ENCODE measurements at regions not wholly inside any gene's neighbourhood (a gene's known extent, or its start where the extent isn't known, plus 50 kb on each side); places are given as distances from the start of the nearest gene placed in this dataset.
A peak's percentile ranks its signal among the peaks of the same experiment; 100 is the strongest.
"Not testable (repeated sequence)": the region's sequence is repeated elsewhere in the genome, so short reads cannot be mapped to it uniquely, and the experiment has no call there.

GRCh38 chr10:83769281-83769820, 370.0 kb upstream of the GHITM start:
- no TSS peak for BruUV-seq (replicated peaks)
- Histone ChIP-seq H3K79me2 (ENCODE audit: low read depth) (no peaks in the 10 kb centered on the region), H3K9me3 (ENCODE audit: insufficient read depth, low read depth) (no peaks in the 10 kb centered on the region; the same call in 1 of the 2 replicates), H3K4me2 (no peak overlapping the region), H4K20me1 (ENCODE audit: insufficient read depth) (no peaks in the 10 kb centered on the region), H3K27ac (no peak overlapping the region), H3K9me2 (ENCODE audit: insufficient read depth) (no peaks in the 10 kb centered on the region; the same call in 1 of the 2 replicates), H3K4me1 (replicated peaks; ENCODE audit: insufficient read depth) (peaks cover 17% of the 10 kb centered on the region), H3K27me3 (ENCODE audit: insufficient read depth, low read depth) (no peaks in the 10 kb centered on the region), H3F3A (ENCODE audit: insufficient read depth, low read depth) (no peaks in the 10 kb centered on the region), H3K4me3 (no peak overlapping the region), H3K36me3 (ENCODE audit: low read depth) (no peaks in the 10 kb centered on the region), H2AFZ (no peak overlapping the region)
- intact Hi-C loops (cut with micrococcal nuclease; ENCODE audit: unreplicated experiment) = no loop called here
- ChIA-PET POLR2A (ENCODE audit: unreplicated experiment) (no interaction called here), CTCF (no interaction called here)
- no peak for DNase-seq
- TF ChIP-seq CTCF (conservative IDR thresholded peaks at IDR 0.05) (no peak), EZH2 (IDR thresholded peaks at IDR 0.05; ENCODE audit: low read depth) (no peak)

- H3K4me2 ChIP-seq; H4K20me1 ChIP-seq (ENCODE audit: insufficient read depth); H3K79me2 ChIP-seq (ENCODE audit: low read depth); DNase-seq; BruUV-seq (replicated peaks); H3K9me2 ChIP-seq (ENCODE audit: insufficient read depth); H2AFZ ChIP-seq; H3K4me1 ChIP-seq (replicated peaks; ENCODE audit: insufficient read depth); H3K36me3 ChIP-seq (ENCODE audit: low read depth); H3K9me3 ChIP-seq (ENCODE audit: insufficient read depth, low read depth); H3K4me3 ChIP-seq; intact Hi-C loops (cut with micrococcal nuclease; ENCODE audit: unreplicated experiment); POLR2A ChIA-PET (ENCODE audit: unreplicated experiment); H3K27me3 ChIP-seq (ENCODE audit: insufficient read depth, low read depth); H3F3A ChIP-seq (ENCODE audit: insufficient read depth, low read depth); CTCF ChIA-PET; H3K27ac ChIP-seq: not testable (repeated sequence)
These were observed 352.6 kb upstream of the GHITM start for GRCh38 chr10:83786701-83787100.

GRCh38 chr10:83801983-83802382, 337.3 kb upstream of the GHITM start:
- H3K4me1 ChIP-seq (replicated peaks; ENCODE audit: insufficient read depth) = no peaks in the 10 kb centered on the region
- no peaks in the 10 kb centered on the region for H3K79me2 ChIP-seq (ENCODE audit: low read depth)
- no peak overlapping the region for H3K4me2 ChIP-seq
- intact Hi-C loops (cut with micrococcal nuclease; ENCODE audit: unreplicated experiment) = no loop called here
- no peak overlapping the region for H3K4me3 ChIP-seq
- no peaks in the 10 kb centered on the region for H3K27me3 ChIP-seq (ENCODE audit: insufficient read depth, low read depth)
- BruUV-seq (replicated peaks) = no TSS peak
- no peak for DNase-seq
- H3F3A ChIP-seq (ENCODE audit: insufficient read depth, low read depth) = no peaks in the 10 kb centered on the region
- no peaks in the 10 kb centered on the region for H3K9me3 ChIP-seq (ENCODE audit: insufficient read depth, low read depth)
- H3K36me3 ChIP-seq (ENCODE audit: low read depth) = no peaks in the 10 kb centered on the region
- no peak overlapping the region for H3K27ac ChIP-seq
- no peak overlapping the region for H2AFZ ChIP-seq
- no peaks in the 10 kb centered on the region for H4K20me1 ChIP-seq (ENCODE audit: insufficient read depth)
- CTCF ChIA-PET = no interaction called here
- POLR2A ChIA-PET (ENCODE audit: unreplicated experiment) = no interaction called here
- no peaks in the 10 kb centered on the region for H3K9me2 ChIP-seq (ENCODE audit: insufficient read depth)
- TF ChIP-seq EZH2 (IDR thresholded peaks at IDR 0.05; ENCODE audit: low read depth) = no peak
- 0 out of 2 replicates have a peak, but pooled peaks have one; percentile 29 for TF ChIP-seq CTCF (conservative IDR thresholded peaks at IDR 0.05)

- no TSS peak for BruUV-seq (replicated peaks)
- POLR2A ChIA-PET (ENCODE audit: unreplicated experiment) = no interaction called here
These were observed 332.6 kb upstream of the GHITM start for GRCh38 chr10:83806717-83807116.

More at GRCh38 chr10:83806717-83807116, 332.6 kb upstream of the GHITM start:
- Histone ChIP-seq H3K4me1 (replicated peaks; ENCODE audit: insufficient read depth) (no peaks in the 10 kb centered on the region), H3K27me3 (ENCODE audit: insufficient read depth, low read depth) (no peaks in the 10 kb centered on the region), H3K36me3 (ENCODE audit: low read depth) (no peaks in the 10 kb centered on the region), H3F3A (ENCODE audit: insufficient read depth, low read depth) (no peaks in the 10 kb centered on the region), H3K4me2 (no peak overlapping the region), H3K9me2 (ENCODE audit: insufficient read depth) (no peaks in the 10 kb centered on the region), H3K27ac (no peak overlapping the region), H3K4me3 (no peak overlapping the region), H2AFZ (no peak overlapping the region), H4K20me1 (ENCODE audit: insufficient read depth) (no peaks in the 10 kb centered on the region), H3K79me2 (ENCODE audit: low read depth) (no peaks in the 10 kb centered on the region), H3K9me3 (ENCODE audit: insufficient read depth, low read depth) (no peaks in the 10 kb centered on the region)
- intact Hi-C loops (cut with micrococcal nuclease; ENCODE audit: unreplicated experiment) = no loop called here
- TF ChIP-seq CTCF (conservative IDR thresholded peaks at IDR 0.05) = no peak
- TF ChIP-seq EZH2 (IDR thresholded peaks at IDR 0.05; ENCODE audit: low read depth) = no peak
- DNase-seq = no peak
- CTCF ChIA-PET = no interaction called here
